ENCODE measurements at regions not wholly inside any gene's neighbourhood (a gene's known extent, or its start where the extent isn't known, plus 50 kb on each side); places are given as distances from the start of the nearest gene placed in this dataset.

DNA sequence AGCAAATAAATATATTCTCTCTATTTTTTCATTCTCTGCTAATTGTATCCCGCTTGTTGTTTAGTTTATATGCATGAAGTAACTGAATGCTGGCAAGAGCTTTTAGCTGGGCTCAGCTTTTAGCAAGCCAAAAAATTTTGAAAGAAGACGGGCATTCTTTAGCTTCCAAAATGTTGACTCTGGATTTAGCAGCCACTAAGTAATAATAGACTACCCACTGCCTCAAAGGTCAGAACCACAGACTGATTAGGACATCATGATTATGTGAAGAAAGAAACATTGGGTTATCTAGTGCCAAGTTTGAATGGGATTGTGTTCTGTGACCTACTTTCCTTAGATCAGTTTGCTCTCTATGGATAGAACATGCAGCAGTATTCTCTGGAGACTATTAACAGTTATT, 80.3 kb upstream of the DPH5 start:
- Mint-ChIP-seq H3K9me3 (no peaks in the 10 kb centered on the region), H3K4me3 (no peak overlapping the region), H3K36me3 (ENCODE audit: insufficient read depth) (peaks cover 5% of the 10 kb centered on the region), H3K4me1 (ENCODE audit: low read depth) (peaks cover 37% of the 10 kb centered on the region), H3K27me3 (ENCODE audit: low read depth) (no peaks in the 10 kb centered on the region)
- ATAC-seq (no peak), DNase-seq (no peak)

DNA sequence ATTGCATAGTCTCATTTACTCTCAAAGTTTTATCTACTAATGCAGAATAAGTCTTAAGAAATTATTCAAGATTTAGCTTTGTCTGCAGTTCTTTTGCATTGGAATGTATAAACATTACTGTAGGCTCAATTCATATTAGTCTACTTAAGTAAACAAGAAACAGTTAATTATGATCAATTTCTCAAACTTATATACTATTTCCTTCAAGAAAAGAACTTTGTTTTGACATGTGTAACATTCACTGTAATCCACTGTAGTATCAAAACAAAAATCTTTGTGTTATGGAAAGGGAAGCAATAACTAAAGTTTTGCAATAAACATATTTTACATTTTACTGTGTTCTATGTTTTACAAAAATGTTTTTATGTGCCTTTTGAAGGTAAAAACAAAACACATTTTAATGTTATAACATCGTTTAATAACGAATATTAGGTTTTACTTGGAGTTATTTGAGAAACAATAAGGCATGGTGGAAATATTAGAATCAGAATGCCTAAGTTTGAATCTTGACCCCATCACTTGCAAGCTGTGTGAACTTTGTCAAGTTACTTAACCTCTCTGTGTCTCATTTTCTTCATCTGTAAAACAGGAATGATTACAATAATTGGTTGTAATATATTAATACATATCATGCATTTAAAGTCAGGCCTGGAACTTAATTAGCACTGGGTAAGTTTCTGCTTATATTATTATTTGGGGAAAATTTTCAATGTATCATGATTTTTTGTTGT, 77.0 kb upstream of the DPH5 start:
- Mint-ChIP-seq H3K4me3 (no peak overlapping the region), H3K27me3 (ENCODE audit: low read depth) (no peaks in the 10 kb centered on the region), H3K9me3 (no peaks in the 10 kb centered on the region), H3K4me1 (ENCODE audit: low read depth) (peaks cover 12% of the 10 kb centered on the region), H3K36me3 (ENCODE audit: insufficient read depth) (no peaks in the 10 kb centered on the region)
- DNase-seq (no peak), ATAC-seq (no peak)

DNA sequence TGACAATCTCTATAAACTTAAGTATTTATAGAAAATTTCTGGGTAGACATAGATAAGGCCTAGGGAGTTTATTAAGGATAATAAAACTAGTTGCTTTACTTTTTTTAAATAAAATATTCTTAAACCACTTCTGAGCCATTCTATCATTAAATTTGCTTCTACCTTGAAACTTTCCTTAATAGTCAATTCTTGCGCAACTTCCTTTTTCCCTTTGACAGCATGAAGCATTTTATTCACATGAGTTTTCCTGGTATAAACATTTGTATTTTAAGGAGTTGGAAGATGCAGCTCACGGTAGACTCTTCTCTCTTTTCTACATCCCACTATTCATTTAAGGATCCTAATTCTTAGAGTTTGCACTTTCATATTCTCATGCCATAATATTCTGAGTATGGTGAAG, 75.8 kb upstream of the DPH5 start:
- ATAC-seq, result no peak
- no peak for DNase-seq
- Mint-ChIP-seq H3K4me1 (ENCODE audit: low read depth) (peaks cover 4% of the 10 kb centered on the region), H3K27me3 (ENCODE audit: low read depth) (no peaks in the 10 kb centered on the region), H3K36me3 (ENCODE audit: insufficient read depth) (no peaks in the 10 kb centered on the region), H3K4me3 (no peak overlapping the region), H3K9me3 (no peaks in the 10 kb centered on the region)

DNA sequence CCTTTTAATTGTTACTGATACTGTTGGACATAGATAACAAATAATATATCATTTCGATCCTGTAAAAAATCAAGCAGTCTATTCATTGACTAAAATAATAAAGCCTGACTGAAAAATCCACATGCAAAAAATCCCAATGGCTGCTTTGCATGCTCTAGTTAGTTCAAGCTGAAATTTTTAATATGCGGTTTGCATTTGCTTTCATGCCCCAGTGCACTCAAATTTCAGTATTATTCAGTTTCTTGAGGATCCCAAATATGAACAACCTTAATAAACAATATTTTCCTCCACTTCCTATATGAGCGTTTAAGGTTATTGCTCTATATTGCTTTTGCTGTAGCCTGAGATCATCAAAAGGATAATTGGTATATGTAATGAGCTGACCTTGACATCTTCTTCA, 75.1 kb upstream of the DPH5 start:
- no peak overlapping the region for H3K4me3 Mint-ChIP-seq
- DNase-seq, result no peak
- peaks cover 4% of the 10 kb centered on the region for H3K4me1 Mint-ChIP-seq (ENCODE audit: low read depth)
- no peaks in the 10 kb centered on the region for H3K36me3 Mint-ChIP-seq (ENCODE audit: insufficient read depth)
- H3K9me3 Mint-ChIP-seq, result no peaks in the 10 kb centered on the region
- H3K27me3 Mint-ChIP-seq (ENCODE audit: low read depth), result no peaks in the 10 kb centered on the region
- ATAC-seq, result no peak

DNA sequence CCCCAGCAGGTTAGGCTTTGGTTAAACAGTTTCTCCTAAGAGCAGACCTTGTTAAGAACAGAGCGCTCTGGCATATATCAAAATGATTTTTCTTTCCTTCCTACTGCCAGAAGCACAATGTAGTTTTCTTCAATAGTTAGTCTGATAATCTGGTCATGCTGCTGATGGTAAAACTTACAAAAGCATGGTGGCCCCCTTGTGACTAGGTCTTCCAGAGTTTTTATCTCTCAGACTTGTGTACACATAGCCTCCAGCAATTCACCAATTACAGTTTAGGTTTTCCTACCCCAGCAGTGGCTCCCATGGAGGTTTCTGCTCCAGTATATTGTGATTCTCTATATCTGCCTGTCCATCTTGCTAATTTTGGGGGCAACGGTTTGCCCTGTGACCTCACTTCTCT, 73.3 kb upstream of the DPH5 start:
- peaks cover 4% of the 10 kb centered on the region for H3K4me1 Mint-ChIP-seq (ENCODE audit: low read depth)

DNA sequence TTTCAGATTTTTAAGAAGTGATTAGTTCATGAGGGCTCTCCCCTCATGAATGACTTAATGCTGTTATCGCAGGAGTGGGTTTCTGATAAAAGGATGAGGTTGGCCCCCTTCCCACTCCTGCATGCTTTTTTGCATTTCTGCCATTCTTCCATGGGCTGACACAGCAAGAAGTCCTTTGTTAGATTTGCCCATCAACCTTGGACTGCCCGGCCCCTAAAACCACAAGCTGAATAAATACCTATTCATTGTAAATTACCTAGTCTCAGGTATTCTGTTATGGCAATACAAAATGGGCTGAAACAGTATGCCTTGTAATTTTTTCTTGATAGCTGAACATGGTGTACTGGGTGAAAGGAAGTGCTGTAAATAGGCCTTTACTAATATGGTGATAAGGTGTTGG, 72.7 kb upstream of the DPH5 start:
- Mint-ChIP-seq H3K4me1 (ENCODE audit: low read depth) (peaks cover 4% of the 10 kb centered on the region), H3K27me3 (ENCODE audit: low read depth) (no peaks in the 10 kb centered on the region), H3K9me3 (peaks cover 3% of the 10 kb centered on the region), H3K4me3 (no peak overlapping the region), H3K36me3 (ENCODE audit: insufficient read depth) (no peaks in the 10 kb centered on the region)
- DNase-seq (no peak), ATAC-seq (no peak)

More for the DNA sequence above, 73.3 kb upstream of the DPH5 start:
- Mint-ChIP-seq H3K4me3 (no peak overlapping the region), H3K36me3 (ENCODE audit: insufficient read depth) (no peaks in the 10 kb centered on the region), H3K27me3 (ENCODE audit: low read depth) (no peaks in the 10 kb centered on the region), H3K9me3 (peaks cover 3% of the 10 kb centered on the region)
- ATAC-seq, result no peak
- DNase-seq, result no peak

DNA sequence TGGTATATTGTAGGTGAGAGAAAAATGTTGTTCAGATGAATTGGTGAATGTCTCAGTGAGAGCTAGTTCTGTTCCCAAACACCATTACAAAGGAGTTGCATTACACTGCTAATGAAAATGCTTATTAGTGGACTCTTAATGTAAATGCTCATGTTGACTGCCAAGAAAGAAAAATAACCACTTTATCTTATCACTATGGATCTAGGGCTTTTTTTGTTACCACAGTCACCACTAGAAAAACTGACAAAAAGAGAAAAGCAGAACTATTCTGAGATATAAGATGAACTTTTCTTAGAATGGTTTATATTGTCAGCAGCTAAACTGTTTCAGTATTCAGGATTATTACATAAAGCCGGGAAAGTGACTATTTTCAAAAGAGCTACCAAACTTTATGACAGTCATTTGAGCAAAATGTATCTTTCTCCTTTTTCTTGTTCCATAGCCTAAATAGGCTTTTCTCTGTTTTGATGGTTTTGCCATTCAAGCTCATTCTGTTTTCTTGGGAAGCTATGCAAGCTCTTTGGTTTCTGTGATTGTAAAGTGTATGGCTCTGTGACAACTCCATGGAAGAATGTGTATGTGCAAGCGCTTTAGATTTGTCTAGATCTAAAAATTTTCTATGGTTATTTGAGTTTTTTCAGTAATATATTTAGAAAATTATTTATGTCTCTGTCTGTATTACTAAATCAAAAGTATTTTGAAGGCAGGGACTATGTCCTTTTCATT, 64.2 kb upstream of the DPH5 start:
- Mint-ChIP-seq H3K4me1 (ENCODE audit: low read depth) (peaks cover 26% of the 10 kb centered on the region), H3K9me3 (peaks cover 14% of the 10 kb centered on the region), H3K27me3 (ENCODE audit: low read depth) (no peaks in the 10 kb centered on the region), H3K36me3 (ENCODE audit: insufficient read depth) (peaks cover 12% of the 10 kb centered on the region), H3K4me3 (no peak overlapping the region)
- no peak for ATAC-seq
- DNase-seq, result no peak

DNA sequence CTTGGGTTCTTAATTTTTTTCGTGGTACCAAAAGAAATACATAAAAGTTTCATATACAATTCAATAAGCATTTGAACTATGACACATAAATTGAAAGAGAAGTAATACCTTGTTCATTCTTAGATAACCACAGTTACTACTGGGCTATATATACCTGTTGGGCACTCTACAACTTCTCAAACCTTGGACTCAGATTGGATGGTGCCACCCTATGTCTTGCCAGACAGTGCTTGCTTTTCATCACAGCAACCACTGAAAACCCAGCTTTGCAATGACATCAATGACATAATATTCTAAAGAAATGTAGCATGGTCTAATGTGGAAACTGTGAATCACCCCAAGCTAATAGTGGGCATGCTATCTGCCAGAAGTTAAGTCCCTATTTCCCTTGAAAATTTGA, 62.8 kb upstream of the DPH5 start:
- peaks cover 17% of the 10 kb centered on the region for H3K36me3 Mint-ChIP-seq (ENCODE audit: insufficient read depth)
- peaks cover 11% of the 10 kb centered on the region for H3K9me3 Mint-ChIP-seq
- no peaks in the 10 kb centered on the region for H3K27me3 Mint-ChIP-seq (ENCODE audit: low read depth)
- H3K4me3 Mint-ChIP-seq, result no peak overlapping the region
- ATAC-seq, result peak; percentile 75 to 77
- no peak for DNase-seq
- peaks cover 33% of the 10 kb centered on the region for H3K4me1 Mint-ChIP-seq (ENCODE audit: low read depth)

DNA sequence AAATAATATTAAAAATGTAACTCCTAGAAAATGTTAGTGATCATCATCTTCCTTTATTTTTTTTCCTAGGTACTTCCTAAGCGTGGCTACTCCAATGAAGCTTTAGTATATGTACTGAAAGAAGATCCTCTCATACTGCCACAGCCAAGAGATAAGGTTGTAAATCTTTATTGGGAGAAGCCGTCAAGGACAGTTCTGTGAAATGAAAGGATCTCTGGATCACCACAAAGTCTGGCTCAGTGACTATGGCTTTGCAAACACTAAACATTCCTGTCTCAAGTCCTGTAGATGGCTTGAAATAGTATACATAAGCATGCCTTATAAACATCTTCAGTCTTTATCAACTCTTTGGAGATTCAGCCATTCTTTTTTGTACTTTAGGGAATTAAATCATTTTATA, 61.2 kb upstream of the DPH5 start:
- H3K4me1 Mint-ChIP-seq (ENCODE audit: low read depth), result peaks cover 47% of the 10 kb centered on the region

DNA sequence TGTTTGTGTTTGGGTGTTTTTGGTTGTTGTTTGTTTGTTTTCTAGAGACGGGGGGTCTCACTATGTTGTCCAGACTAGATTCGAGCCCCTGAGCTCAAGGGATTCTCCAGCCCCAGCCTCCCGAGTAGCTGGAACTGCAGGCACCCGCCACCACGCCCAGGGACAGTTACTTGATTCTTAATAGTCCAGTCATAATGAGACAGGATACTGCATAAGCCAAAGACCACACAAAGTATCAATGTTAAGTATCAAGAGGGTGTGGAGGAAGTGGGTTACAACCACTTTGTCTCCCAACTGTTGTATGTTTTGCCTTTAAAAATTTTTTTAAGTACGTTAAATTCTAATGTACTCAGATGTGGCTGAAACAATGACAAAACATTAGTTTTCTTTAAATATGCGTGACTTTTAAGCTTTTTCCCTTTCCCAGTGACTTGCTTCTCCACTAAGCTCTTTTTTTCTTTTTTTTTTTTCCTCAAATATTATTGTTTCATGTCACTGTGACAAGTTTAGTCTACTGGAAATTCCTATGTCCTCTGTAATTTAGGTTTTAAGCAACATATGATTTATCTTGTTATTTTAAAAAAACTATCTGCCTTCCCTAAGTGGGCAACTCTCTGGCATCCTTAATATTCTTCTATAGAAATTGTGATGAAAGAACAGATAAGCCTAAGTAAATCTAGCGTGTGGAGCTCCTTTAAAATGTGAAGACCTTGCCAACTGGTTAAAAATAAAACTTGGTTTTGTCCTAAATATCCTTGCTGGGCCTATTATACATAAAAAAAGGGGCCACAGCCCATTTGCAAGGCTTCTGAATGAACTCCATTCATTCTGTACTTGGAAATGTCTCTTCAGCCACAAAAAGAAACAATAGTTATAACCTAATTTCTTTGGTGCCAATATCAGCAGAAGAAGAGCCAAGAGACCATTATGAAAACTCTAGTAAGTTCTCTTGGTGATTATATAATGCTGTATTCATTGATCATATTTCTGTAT, 56.2 kb upstream of the DPH5 start:
- Mint-ChIP-seq H3K27me3 (ENCODE audit: low read depth) (no peaks in the 10 kb centered on the region), H3K9me3 (peaks cover 5% of the 10 kb centered on the region), H3K4me3 (peak overlapping the region; percentile 50), H3K4me1 (ENCODE audit: low read depth) (peaks cover 45% of the 10 kb centered on the region), H3K36me3 (ENCODE audit: insufficient read depth) (peaks cover 29% of the 10 kb centered on the region)
- ATAC-seq (peak; percentile 87 to 98), DNase-seq (no peak)

More for the DNA sequence above, 61.2 kb upstream of the DPH5 start:
- ATAC-seq (no peak), DNase-seq (no peak)
- Mint-ChIP-seq H3K27me3 (ENCODE audit: low read depth) (no peaks in the 10 kb centered on the region), H3K36me3 (ENCODE audit: insufficient read depth) (peaks cover 15% of the 10 kb centered on the region), H3K4me3 (no peak overlapping the region), H3K9me3 (no peaks in the 10 kb centered on the region)

DNA sequence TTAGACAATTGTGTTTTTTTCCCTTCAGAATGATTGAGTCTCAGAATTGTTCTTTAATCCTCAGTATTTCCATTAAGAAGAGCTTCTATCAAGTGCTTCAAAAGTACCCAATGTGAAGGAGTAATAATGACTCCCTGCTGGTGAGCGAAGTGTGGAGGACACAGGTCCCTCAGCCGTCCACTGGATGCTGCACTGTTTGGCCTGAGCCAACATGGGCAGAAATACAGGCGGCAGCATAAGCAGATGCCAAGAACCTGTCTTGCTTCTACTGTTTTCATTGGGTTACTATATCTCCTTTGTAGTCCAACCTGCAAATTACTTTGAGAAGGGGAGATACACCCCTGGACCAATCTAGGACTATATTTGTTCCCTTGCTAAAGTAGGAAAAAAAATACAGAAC, 55.3 kb upstream of the DPH5 start:
- peaks cover 45% of the 10 kb centered on the region for H3K4me1 Mint-ChIP-seq (ENCODE audit: low read depth)
- H3K36me3 Mint-ChIP-seq (ENCODE audit: insufficient read depth), result peaks cover 32% of the 10 kb centered on the region
- peaks cover 5% of the 10 kb centered on the region for H3K9me3 Mint-ChIP-seq
- no peak for ATAC-seq
- H3K4me3 Mint-ChIP-seq, result no peak overlapping the region
- no peaks in the 10 kb centered on the region for H3K27me3 Mint-ChIP-seq (ENCODE audit: low read depth)
- DNase-seq, result no peak

DNA sequence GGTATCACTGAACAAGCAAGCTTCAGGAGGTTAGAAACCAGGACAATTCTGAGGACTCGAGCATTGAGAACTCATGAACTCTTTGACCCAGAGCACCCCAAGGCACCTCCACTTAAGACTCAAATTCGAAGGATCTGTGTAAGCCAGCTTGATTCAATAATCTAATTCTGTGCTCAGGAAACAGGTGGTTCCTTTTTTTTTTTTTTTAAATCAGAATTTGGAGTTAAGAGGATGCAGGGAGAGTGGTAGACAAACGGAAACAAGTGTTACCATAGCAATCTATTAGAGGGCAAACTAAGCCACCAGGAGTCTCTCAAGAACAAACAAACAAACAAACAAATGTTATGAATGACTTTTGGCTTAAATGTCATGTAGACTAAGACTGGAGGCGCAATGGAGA, 53.8 kb upstream of the DPH5 start:
- H3K4me1 Mint-ChIP-seq (ENCODE audit: low read depth), result peaks cover 39% of the 10 kb centered on the region
- H3K36me3 Mint-ChIP-seq (ENCODE audit: insufficient read depth), result peaks cover 27% of the 10 kb centered on the region
- ATAC-seq, result no peak
- peaks cover 5% of the 10 kb centered on the region for H3K9me3 Mint-ChIP-seq
- no peaks in the 10 kb centered on the region for H3K27me3 Mint-ChIP-seq (ENCODE audit: low read depth)
- no peak for DNase-seq
- no peak overlapping the region for H3K4me3 Mint-ChIP-seq

DNA sequence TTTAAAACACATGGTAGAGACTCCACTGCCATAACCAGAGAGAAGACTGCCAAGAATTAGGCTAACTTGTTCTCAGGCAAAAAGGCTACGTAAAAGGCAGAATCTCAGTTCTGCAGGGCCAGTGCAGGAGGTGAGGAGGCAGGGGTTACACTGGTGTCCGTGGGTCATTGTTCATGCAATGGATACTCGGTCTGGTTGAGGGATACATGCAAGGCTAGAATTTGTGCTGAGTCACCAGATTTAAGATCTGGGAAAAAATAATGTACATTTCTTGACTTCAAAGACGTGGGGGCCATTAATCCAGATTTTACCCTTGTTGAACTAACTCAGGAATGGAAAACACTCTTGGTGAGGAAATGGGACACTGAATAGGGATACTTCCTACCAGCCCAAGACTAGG, 52.3 kb upstream of the DPH5 start:
- Mint-ChIP-seq H3K36me3 (ENCODE audit: insufficient read depth) (peaks cover 31% of the 10 kb centered on the region), H3K9me3 (peaks cover 5% of the 10 kb centered on the region), H3K4me1 (ENCODE audit: low read depth) (peaks cover 33% of the 10 kb centered on the region), H3K4me3 (no peak overlapping the region), H3K27me3 (ENCODE audit: low read depth) (no peaks in the 10 kb centered on the region)
- DNase-seq (no peak), ATAC-seq (no peak)

DNA sequence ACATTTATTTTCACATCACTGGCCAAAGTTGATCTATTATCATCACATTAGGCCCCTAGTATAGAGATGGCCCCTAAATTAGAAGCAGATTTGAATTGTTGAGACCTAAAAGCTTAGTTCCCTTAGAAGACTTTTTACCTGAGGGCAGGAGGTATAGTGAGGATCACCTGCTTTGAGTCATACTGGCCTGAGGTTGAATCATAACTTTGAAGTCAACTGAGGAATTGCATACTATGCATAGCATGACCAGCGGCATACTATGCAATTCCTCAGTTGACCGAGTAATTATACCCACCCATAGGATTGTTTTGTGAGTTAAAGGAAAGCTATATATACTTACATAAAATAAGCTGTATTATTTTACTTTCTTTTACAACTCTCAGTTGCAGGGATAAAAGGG, 50.3 kb upstream of the DPH5 start:
- Mint-ChIP-seq H3K36me3 (ENCODE audit: insufficient read depth) (peaks cover 29% of the 10 kb centered on the region), H3K27me3 (ENCODE audit: low read depth) (no peaks in the 10 kb centered on the region), H3K9me3 (peaks cover 5% of the 10 kb centered on the region), H3K4me1 (ENCODE audit: low read depth) (peaks cover 22% of the 10 kb centered on the region), H3K4me3 (no peak overlapping the region)
- no peak for DNase-seq
- no peak for ATAC-seq

Measured in activated T-cell treated with anti-CD3 and anti-CD28 coated beads, Interleukin-2, amount 50 U/mL, for 4 hours (primary cell).